ENCODE measurements at regions not wholly inside any gene's neighbourhood (a gene's known extent, or its start where the extent isn't known, plus 50 kb on each side); places are given as distances from the start of the nearest gene placed in this dataset.

DNA sequence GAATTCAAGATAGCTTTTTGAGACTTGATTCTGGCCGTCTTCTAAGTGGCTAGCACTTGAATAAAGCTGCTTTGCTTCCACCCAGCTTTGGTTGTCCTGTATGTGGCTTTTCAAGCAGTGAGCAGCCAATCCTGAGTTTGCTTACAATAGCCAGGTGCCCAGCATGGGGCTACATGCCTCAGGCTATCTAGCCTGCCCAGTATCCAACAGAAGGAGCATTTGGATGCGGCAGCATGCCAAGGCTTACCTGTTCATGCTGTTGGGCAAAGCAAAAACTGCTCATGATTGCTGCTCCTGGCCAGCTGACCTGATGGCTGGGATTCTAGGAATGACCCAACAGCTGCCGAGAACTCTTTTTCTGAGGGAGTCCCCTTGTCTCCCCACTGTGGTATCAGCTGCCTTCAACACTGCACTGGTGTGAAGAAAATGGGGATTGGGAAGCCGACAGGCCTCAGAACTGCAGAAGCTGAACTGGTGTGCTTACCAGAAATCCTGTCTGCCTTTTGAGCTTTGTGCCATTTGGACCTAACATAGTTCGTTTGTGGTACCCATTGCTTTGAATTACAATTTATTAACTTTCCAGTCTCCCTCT lies 618.9 kb upstream of the IGFBP3 start:
- H3K4me3 ChIP-seq (ENCODE audit: low read depth, low read length), result no peak overlapping the region
- no peak for DNase-seq (ENCODE audit: low read depth)
- no peak for TF ChIP-seq CTCF (IDR thresholded peaks at IDR 0.05; ENCODE audit: control insufficient read depth, extremely low read depth, insufficient read depth)

DNA sequence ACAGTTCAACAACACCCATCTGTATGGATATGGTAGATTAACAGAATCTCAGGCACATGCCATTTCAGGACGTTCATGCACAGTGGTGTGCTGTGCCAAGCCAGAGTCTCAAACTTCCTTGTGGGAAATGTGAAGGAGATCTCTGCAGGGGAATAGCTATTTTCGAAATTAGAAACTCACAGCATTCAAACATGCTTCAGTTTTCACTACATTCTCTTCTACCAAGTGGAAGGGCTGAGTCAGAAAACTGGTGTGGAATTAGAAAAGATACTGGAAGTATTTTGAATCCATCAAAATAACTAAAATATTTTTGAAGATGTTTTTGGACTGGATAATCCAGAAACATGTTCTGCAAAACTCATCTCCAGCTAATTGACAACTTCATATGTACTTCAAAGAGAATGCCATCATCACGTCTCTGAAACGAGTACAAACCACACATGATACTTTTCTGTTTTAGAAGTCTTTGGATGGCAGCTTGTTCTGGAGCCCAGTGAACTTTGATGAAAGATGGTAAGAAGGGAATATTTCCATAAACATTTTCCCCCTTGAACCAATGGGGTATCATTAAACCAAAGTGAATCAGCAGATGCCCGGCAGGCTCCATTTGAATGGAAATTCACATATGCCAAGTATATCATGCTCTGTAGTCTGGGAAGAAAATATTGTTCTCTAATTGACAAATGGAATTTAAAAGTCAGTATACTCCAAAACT lies 616.3 kb upstream of the IGFBP3 start:
- no peak overlapping the region for H3K4me3 ChIP-seq (ENCODE audit: low read depth, low read length)
- no peak for DNase-seq (ENCODE audit: low read depth)
- no peak for TF ChIP-seq CTCF (IDR thresholded peaks at IDR 0.05; ENCODE audit: control insufficient read depth, extremely low read depth, insufficient read depth)

GRCh38 chr7:46534664-46535588 lies 613.9 kb upstream of the IGFBP3 start:
- TF ChIP-seq CTCF (IDR thresholded peaks at IDR 0.05; ENCODE audit: control insufficient read depth, extremely low read depth, insufficient read depth), result no peak
- DNase-seq (ENCODE audit: low read depth), result no peak
- H3K4me3 ChIP-seq (ENCODE audit: low read depth, low read length), result no peak overlapping the region

DNA sequence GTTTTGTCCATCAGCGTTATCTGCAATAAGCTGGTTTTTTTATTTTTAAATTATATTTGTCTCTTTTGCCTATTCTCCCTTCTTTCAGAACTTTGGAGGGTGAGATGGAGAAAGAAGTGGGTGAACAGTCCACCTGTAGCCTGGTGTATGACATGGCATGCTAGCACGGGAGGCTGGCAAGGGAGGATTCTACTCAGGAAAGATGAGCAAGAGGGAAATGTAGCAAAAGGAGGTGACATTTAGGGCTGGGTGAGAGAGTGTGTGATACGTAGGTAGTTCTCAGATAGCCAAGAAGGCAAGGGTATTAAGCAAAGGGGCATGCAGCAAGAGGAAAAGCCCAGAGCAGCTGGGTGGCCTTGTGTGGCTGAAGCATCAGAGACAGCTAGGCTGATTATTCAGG lies 612.9 kb upstream of the IGFBP3 start:
- H3K4me3 ChIP-seq (ENCODE audit: low read depth, low read length), result no peak overlapping the region
- no peak for DNase-seq (ENCODE audit: low read depth)
- no peak for TF ChIP-seq CTCF (IDR thresholded peaks at IDR 0.05; ENCODE audit: control insufficient read depth, extremely low read depth, insufficient read depth)

DNA sequence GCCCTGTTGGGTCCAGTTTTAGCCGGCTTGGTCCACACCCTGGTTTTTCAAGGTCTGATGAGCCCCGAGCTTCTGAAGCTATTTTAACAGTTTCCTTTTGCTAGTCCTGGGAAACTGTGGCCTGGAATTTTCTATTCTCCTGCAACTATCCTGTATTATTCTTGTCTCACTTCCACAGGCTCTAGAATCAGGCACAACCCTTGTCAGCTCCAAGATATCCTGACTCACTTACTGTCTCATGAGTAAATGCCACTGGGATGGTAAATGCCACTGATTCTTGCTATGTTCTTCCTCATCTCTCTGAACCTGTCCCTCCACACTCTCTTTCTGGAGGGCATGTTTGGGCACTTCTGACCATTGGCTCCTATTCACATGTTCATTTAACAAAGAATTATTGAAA lies 611.5 kb upstream of the IGFBP3 start:
- DNase-seq (ENCODE audit: low read depth), result no peak
- H3K4me3 ChIP-seq (ENCODE audit: low read depth, low read length), result no peak overlapping the region
- no peak for TF ChIP-seq CTCF (IDR thresholded peaks at IDR 0.05; ENCODE audit: control insufficient read depth, extremely low read depth, insufficient read depth)

- H3K4me3 ChIP-seq (ENCODE audit: low read depth, low read length), result no peak overlapping the region
- no peak for DNase-seq (ENCODE audit: low read depth)
- no peak for TF ChIP-seq CTCF (IDR thresholded peaks at IDR 0.05; ENCODE audit: control insufficient read depth, extremely low read depth, insufficient read depth)
Observed at GRCh38 chr7:46530081-46530750, 609.1 kb upstream of the IGFBP3 start.
